Transverse colon (tissue), 3 donors: ENCODE measurements at regions not wholly inside any gene's neighbourhood (a gene's known extent, or its start where the extent isn't known, plus 50 kb on each side); places are given as distances from the start of the nearest gene placed in this dataset.

Source experiments
- EP300 ChIP-seq: sonication (generic); formaldehyde crosslinking; IDR thresholded peaks from one replicate; pipeline ENCODE4 v1.6.1; 2017; ENCODE audit warnings: antibody characterized with exemption, low read depth
- POLR2A ChIP-seq: fragments of 450-650 bp; IDR thresholded peaks from one replicate; pipeline ENCODE4 v1.6.1; 2016; ENCODE audit warnings: antibody characterized with exemption, mild to moderate bottlenecking, moderate library complexity
- TF ChIP-seq, protein P1 (sequence below), 5 experiments: fragments of 200-600 bp in 3 of 5; fragments of 450-650 bp in 2 of 5; sonication (generic) in 3 of 5; IDR thresholded peaks; 1 replicate in 2 of 5; 2 replicates in 3 of 5; pipeline ENCODE4 v1.5.1; 2016 to 2017; ENCODE audit warnings: antibody characterized with exemption in 5 of 5, inconsistent platforms in 3 of 5, mild to moderate bottlenecking in 2 of 5, moderate library complexity in 1 of 5

DNA sequence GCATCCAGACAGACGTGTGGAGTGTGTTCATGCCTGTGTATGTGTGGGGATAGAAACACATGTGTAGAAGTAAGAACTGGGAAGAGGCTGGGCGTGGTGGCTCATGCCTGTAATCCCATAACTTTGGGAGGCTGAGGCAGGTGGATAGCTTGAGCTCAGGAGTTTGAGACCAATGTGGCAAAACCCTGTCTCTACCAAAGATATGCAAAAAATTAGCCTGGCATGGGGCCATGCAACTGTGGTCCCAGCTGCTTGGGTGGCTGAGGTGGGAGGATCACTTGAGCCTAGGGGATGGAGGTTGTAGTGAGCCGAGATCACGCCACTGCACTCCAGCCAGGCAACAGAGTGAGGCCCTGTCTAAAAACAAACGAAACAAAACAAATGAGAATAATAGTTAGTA lies 1166.6 kb downstream of the TBC1D22A start:
- TF ChIP-seq POLR2A = no peak
- TF ChIP-seq, protein P1, sequence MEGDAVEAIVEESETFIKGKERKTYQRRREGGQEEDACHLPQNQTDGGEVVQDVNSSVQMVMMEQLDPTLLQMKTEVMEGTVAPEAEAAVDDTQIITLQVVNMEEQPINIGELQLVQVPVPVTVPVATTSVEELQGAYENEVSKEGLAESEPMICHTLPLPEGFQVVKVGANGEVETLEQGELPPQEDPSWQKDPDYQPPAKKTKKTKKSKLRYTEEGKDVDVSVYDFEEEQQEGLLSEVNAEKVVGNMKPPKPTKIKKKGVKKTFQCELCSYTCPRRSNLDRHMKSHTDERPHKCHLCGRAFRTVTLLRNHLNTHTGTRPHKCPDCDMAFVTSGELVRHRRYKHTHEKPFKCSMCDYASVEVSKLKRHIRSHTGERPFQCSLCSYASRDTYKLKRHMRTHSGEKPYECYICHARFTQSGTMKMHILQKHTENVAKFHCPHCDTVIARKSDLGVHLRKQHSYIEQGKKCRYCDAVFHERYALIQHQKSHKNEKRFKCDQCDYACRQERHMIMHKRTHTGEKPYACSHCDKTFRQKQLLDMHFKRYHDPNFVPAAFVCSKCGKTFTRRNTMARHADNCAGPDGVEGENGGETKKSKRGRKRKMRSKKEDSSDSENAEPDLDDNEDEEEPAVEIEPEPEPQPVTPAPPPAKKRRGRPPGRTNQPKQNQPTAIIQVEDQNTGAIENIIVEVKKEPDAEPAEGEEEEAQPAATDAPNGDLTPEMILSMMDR (IDR thresholded peaks at IDR 0.05) = no peak
- TF ChIP-seq EP300 = no peak
